ENCODE measurements at regions not wholly inside any gene's neighbourhood (a gene's known extent, or its start where the extent isn't known, plus 50 kb on each side); places are given as distances from the start of the nearest gene placed in this dataset.

GRCh38 chr3:117399311-117400078 is 689.9 kb downstream of the TUSC7 start:
- TF ChIP-seq NFIC (IDR thresholded peaks at IDR 0.05; ENCODE audit: borderline replicate concordance) (no peak), IRF3 (IDR thresholded peaks at IDR 0.05; ENCODE audit: low read depth, low read length) (no peak), FOSL2 (IDR thresholded peaks at IDR 0.05; ENCODE audit: borderline replicate concordance, low read depth) (no peak), RAD21 (IDR thresholded peaks at IDR 0.05; ENCODE audit: low read length) (no peak), USF2 (IDR thresholded peaks at IDR 0.05; ENCODE audit: borderline replicate concordance, low read depth, low read length) (no peak), FOXJ3 (CRISPR knock-in tag; IDR thresholded peaks at IDR 0.05) (no peak), SIN3A (IDR thresholded peaks at IDR 0.05; ENCODE audit: borderline replicate concordance, low read depth, low read length) (no peak), ZBTB33 (IDR thresholded peaks at IDR 0.05; ENCODE audit: borderline replicate concordance, low read depth) (no peak), GATA2 (CRISPR knock-in tag; IDR thresholded peaks at IDR 0.05) (no peak), MEF2A (IDR thresholded peaks at IDR 0.05; ENCODE audit: borderline replicate concordance, low read depth) (no peak), TEAD4 (IDR thresholded peaks at IDR 0.05; ENCODE audit: borderline replicate concordance, insufficient read depth) (no peak), EP300 (IDR thresholded peaks at IDR 0.05; ENCODE audit: borderline replicate concordance in 1 of 2, low read depth in 1 of 2, low read length in 1 of 2) (no peak), RFX5 (IDR thresholded peaks at IDR 0.05; ENCODE audit: low read length) (no peak), RCOR1 (IDR thresholded peaks at IDR 0.05; ENCODE audit: low read length) (no peak), PBX3 (IDR thresholded peaks at IDR 0.05) (no peak), MAX (IDR thresholded peaks at IDR 0.05; ENCODE audit: low read depth) (no peak)
- H3K27me3 ChIP-seq (ENCODE audit: insufficient read depth), result no peaks in the 10 kb centered on the region
- H4K20me1 ChIP-seq (ENCODE audit: insufficient read depth), result no peaks in the 10 kb centered on the region
- peaks cover 0 to 36% of the 10 kb centered on the region in 2 experiments; a peak in 2 of 4 replicates for H3K4me1 ChIP-seq (ENCODE audit: control insufficient read depth in 1 of 2, insufficient read depth in 2 of 2, low read depth in 1 of 2, low read length in 1 of 2)
- H3K27ac ChIP-seq (ENCODE audit: low read depth in 2 of 2, low read length in 1 of 2), result peak overlapping the region in 1 of 2 experiments; percentile 86; a peak in 2 of 4 replicates
- no peak overlapping the region for H3K4me3 ChIP-seq (ENCODE audit: low read depth in 2 of 2, low read length in 1 of 2)
- DNase-seq, result no peak
- no peaks in the 10 kb centered on the region for H3K9me2 ChIP-seq
- no peaks in the 10 kb centered on the region for H3F3A ChIP-seq (replicated peaks; ENCODE audit: insufficient read depth)
- ChIA-PET CTCF (no interaction called here), POLR2A (no interaction called here)
- no peak overlapping the region for H3K9ac ChIP-seq
- no peak overlapping the region for H2AFZ ChIP-seq (ENCODE audit: low read depth)
- H3K79me2 ChIP-seq (ENCODE audit: insufficient read depth), result no peaks in the 10 kb centered on the region
- H3K4me2 ChIP-seq, result peak overlapping the region; percentile 19; the same call in 1 of the 2 replicates
- WGBS (ENCODE audit: low lambda C conversion rate), result 74% methylated on average over 5 of the region's 5 CpGs
- no peaks in the 10 kb centered on the region for H3K9me3 ChIP-seq
- H3K36me3 ChIP-seq (replicated peaks in 1 of 2; ENCODE audit: control insufficient read depth in 1 of 2, insufficient read depth in 2 of 2, low read length in 1 of 2), result no peaks in the 10 kb centered on the region
